Karpas-422 (cell line): ENCODE measurements at regions not wholly inside any gene's neighbourhood (a gene's known extent, or its start where the extent isn't known, plus 50 kb on each side); places are given as distances from the start of the nearest gene placed in this dataset.
"Not testable (repeated sequence)": the region's sequence is repeated elsewhere in the genome, so short reads cannot be mapped to it uniquely, and the experiment has no call there.

ENCODE experiments used
- DNase-seq: peaks from one replicate; pipeline ENCODE4 v3.0.0-alpha.2; 2015
- H2AFZ ChIP-seq: fragments of 200-600 bp; sonication (generic); 2 replicates; pipeline ENCODE4 v1.6.1; 2014; ENCODE audit warnings: antibody characterized with exemption, low read length, mixed read lengths
- H3K27ac ChIP-seq: fragments of 200-600 bp; sonication (generic); 2 replicates; pipeline ENCODE4 v1.5.1; 2014; ENCODE audit warnings: mild to moderate bottlenecking, low read length, moderate library complexity
- H3K27me3 ChIP-seq: fragments of 200-600 bp; sonication (generic); 2 replicates; pipeline ENCODE4 v1.6.1; 2014; ENCODE audit warnings: low read length, mixed read lengths
- H3K36me3 ChIP-seq: fragments of 200-600 bp; sonication (generic); 2 replicates; pipeline ENCODE4 v1.6.1; 2014; ENCODE audit warnings: low read length, mixed read lengths; ENCODE audit not compliant: insufficient read depth
- H3K4me1 ChIP-seq: fragments of 200-600 bp; sonication (generic); 2 replicates; pipeline ENCODE4 v1.6.1; 2014; ENCODE audit warnings: mild to moderate bottlenecking, low read length, mixed read lengths
- H3K4me2 ChIP-seq: fragments of 200-600 bp; sonication (generic); 2 replicates; pipeline ENCODE4 v1.6.1; 2014; ENCODE audit warnings: low read length, low read depth, mild to moderate bottlenecking; ENCODE audit not compliant: poor library complexity, severe bottlenecking
- H3K4me3 ChIP-seq: fragments of 200-600 bp; sonication (generic); 2 replicates; pipeline ENCODE4 v1.5.1; 2014; ENCODE audit warnings: mild to moderate bottlenecking, antibody characterized with exemption, low read length, mixed read lengths
- H3K79me2 ChIP-seq: fragments of 200-600 bp; sonication (generic); 2 replicates; pipeline ENCODE4 v1.6.1; 2014; ENCODE audit warnings: mild to moderate bottlenecking, low read length, mixed read lengths
- H3K9ac ChIP-seq: fragments of 200-600 bp; sonication (generic); 2 replicates; pipeline ENCODE4 v1.6.0; 2014; ENCODE audit warnings: low read length
- H3K9me2 ChIP-seq: fragments of 200-600 bp; sonication (generic), shearing (Covaris generic); replicated peaks from 2 replicates; pipeline ENCODE4 v1.6.0; 2014; ENCODE audit warnings: mild to moderate bottlenecking, low read length, moderate library complexity; ENCODE audit not compliant: insufficient read depth
- H3K9me3 ChIP-seq: fragments of 300-700, 200-600 bp; sonication (generic); 2 replicates; pipeline ENCODE4 v1.6.1; 2014; ENCODE audit warnings: low read length, mixed read lengths
- H4K20me1 ChIP-seq: fragments of 200-600 bp; sonication (generic); 2 replicates; pipeline ENCODE4 v1.6.1; 2014; ENCODE audit warnings: mild to moderate bottlenecking, antibody characterized with exemption, low read length, low read depth; ENCODE audit not compliant: insufficient read depth

DNA sequence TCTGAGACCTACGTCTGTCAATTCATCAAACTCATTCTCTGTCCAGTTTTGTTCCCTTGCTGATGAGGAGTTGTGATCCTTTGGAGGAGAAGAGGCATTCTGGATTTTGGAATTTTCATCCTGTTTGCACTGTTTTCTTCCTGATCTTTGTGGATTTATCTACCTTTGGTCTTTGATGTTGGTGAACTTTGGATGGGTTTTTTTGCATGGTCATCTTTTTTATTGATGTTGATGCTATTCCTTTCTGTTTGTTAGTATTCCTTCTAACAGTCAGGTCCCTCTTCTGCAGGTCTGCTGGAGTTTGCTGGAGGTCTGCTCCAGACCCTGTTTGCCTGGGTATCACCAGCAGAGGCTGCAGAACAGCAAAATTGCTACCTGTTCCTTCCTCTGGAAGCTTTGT lies 322.2 kb downstream of the CCSER2 start:
- H3K9me2 ChIP-seq, H3K36me3 ChIP-seq, H3K4me2 ChIP-seq, H2AFZ ChIP-seq, H3K9ac ChIP-seq, H3K4me3 ChIP-seq, H3K27ac ChIP-seq, H3K4me1 ChIP-seq, H3K79me2 ChIP-seq, H3K27me3 ChIP-seq, DNase-seq, H3K9me3 ChIP-seq, H4K20me1 ChIP-seq: not testable (repeated sequence)

DNA sequence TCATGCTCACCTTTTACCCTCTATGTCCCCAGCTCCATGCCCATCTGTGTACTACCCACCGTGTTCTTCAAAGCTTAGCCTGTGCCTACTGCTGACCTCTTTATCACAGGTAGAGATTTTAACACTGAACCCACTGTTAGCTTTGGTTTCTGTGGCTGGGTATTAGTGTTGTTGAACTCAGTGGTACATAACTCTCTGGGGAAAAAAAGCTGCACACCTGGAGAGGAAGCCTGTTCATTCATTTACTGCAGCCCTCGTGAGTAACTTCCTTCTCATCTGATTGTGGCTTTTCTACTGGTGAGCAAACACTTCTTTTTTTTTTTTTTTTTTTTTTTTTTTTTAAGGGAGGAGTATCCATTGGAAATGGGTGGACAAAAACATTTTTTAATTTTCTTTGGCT lies 326.3 kb downstream of the CCSER2 start:
- H3K9ac ChIP-seq, result no peak overlapping the region
- H4K20me1 ChIP-seq, result no peaks in the 10 kb centered on the region
- no peaks in the 10 kb centered on the region for H3K79me2 ChIP-seq
- no peaks in the 10 kb centered on the region for H3K9me2 ChIP-seq
- H3K27ac ChIP-seq, result no peak overlapping the region
- no peaks in the 10 kb centered on the region for H3K27me3 ChIP-seq
- no peak overlapping the region for H3K4me2 ChIP-seq
- no peak overlapping the region for H2AFZ ChIP-seq
- no peaks in the 10 kb centered on the region for H3K9me3 ChIP-seq
- peaks cover 3% of the 10 kb centered on the region; the same call in 1 of the 2 replicates for H3K4me1 ChIP-seq
- H3K36me3 ChIP-seq, result no peaks in the 10 kb centered on the region
- peak; percentile 41 for DNase-seq
- no peak overlapping the region for H3K4me3 ChIP-seq

DNA sequence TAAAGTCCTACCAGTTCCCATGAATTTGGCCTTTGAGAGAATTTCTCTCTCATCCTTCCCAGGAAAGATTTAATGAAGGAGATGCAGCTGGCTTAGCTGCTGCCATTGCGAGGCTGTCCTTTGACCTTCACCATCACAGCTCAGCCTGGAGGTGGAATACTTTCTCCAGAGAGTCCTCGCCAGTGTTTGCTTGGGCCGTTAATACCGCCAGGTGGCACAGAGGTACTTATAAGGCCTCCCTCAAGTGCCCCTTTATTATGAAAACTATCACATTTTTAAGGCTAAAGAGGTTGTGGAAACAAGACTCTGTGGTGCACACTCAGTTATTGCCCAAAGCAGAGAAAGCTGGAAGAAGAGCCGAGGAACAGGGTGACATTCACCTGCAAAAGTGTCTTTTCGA lies 330.6 kb downstream of the CCSER2 start:
- H3K4me1 ChIP-seq, result peaks cover 3% of the 10 kb centered on the region; the same call in 1 of the 2 replicates
- no peak for DNase-seq
- H3K4me2 ChIP-seq, result no peak overlapping the region
- no peaks in the 10 kb centered on the region for H3K9me2 ChIP-seq
- no peak overlapping the region for H2AFZ ChIP-seq
- H3K79me2 ChIP-seq, result no peaks in the 10 kb centered on the region
- no peaks in the 10 kb centered on the region for H3K27me3 ChIP-seq
- H3K27ac ChIP-seq, result no peak overlapping the region
- H3K9ac ChIP-seq, result no peak overlapping the region
- no peak overlapping the region for H3K4me3 ChIP-seq
- no peaks in the 10 kb centered on the region for H3K36me3 ChIP-seq
- H4K20me1 ChIP-seq, result no peaks in the 10 kb centered on the region
- H3K9me3 ChIP-seq, result no peaks in the 10 kb centered on the region

DNA sequence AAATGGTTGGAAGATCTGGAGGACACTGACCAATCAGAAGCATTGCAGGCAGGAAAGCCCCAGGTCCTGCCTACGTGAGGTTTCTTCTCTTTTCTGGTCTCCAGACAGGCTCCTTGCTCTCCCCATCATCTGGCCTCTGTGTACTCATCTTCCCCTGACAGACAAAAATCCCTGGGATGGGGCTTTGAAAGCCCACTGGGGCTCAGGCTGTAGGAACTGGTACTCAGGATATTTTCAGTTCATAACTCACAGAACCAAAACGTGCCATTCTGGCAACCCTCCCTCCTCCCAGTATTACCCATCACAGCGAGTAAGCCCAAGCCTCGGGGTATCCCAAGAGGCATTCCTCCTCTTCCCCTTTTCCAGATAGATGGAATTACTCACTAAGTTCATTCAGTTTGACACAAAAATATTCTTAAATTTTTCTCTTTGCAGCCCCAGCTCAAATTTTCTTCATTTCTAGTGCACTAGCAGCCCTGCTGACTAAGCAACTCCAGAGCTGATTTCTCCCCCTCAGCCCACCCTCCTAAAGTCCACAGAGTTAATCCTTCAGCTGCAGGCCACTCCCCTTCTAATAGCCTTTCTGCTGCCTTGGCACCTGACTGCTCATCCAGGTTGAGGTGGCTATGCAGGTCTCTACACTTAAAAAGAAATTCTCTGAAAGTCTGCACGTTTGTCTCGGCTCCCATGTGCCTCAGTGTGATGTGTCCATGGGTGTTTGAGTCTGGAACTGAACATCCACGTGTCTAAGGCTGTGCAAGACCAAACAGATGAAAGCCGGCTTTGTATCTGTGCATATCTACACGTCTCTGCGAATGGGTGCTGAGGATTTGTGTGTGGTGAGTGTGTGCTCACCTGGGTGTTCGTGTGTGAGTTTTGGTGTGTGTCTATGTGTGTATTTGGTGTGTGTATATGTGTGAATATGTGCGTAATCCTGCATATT lies 331.4 kb downstream of the CCSER2 start:
- Histone ChIP-seq H4K20me1 (no peaks in the 10 kb centered on the region), H3K9me2 (no peaks in the 10 kb centered on the region), H3K36me3 (no peaks in the 10 kb centered on the region)

DNA sequence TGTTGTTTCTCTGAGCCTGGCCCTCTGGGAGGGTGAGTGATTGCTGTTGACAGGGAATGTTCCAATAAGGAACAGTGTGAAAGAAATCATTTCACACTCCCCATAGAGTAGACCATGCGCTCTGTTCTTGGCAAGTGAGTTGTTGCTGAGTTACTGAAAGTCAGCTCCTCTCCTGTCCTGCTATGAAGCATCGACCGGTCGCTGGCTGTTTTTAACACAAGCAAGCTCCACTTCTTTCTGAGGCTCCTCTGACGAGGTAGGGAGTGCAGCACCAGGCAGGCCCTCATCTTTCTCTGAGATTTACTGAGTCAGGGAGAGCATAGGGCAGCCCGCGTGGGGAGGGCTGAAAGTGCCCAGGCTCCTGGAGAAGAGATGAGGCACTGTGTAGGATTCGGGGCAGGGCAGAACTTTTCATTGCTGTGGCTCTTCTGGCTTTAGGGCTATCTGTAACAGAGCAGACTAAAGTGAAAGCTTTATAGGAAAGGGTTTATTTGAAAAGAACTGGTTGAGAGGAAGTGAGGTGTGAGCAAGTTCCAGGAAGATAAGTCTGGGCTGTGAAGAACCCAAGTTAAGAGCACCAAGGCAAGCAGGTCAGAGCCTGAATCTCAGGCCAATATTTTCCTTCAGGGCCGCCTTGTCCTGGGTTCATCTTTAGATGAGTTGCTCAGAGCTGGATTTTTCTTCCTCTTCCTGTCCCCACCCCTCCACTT lies 332.2 kb downstream of the CCSER2 start:
- no peaks in the 10 kb centered on the region for H3K9me2 ChIP-seq
- no peaks in the 10 kb centered on the region for H3K4me1 ChIP-seq
- H3K4me2 ChIP-seq, result no peak overlapping the region
- no peak overlapping the region for H2AFZ ChIP-seq
- H3K36me3 ChIP-seq, result no peaks in the 10 kb centered on the region
- H3K4me3 ChIP-seq, result no peak overlapping the region
- H3K9ac ChIP-seq, result no peak overlapping the region
- no peaks in the 10 kb centered on the region for H3K79me2 ChIP-seq
- H3K9me3 ChIP-seq, result no peaks in the 10 kb centered on the region
- no peaks in the 10 kb centered on the region for H3K27me3 ChIP-seq
- no peak for DNase-seq
- H4K20me1 ChIP-seq, result no peaks in the 10 kb centered on the region
- no peak overlapping the region for H3K27ac ChIP-seq

More for the DNA sequence above, 331.4 kb downstream of the CCSER2 start:
- H2AFZ ChIP-seq, result no peak overlapping the region
- H3K4me1 ChIP-seq, result no peaks in the 10 kb centered on the region
- H3K27ac ChIP-seq, result no peak overlapping the region
- H3K4me2 ChIP-seq, result no peak overlapping the region
- no peaks in the 10 kb centered on the region for H3K79me2 ChIP-seq
- H3K9me3 ChIP-seq, result no peaks in the 10 kb centered on the region
- no peak overlapping the region for H3K4me3 ChIP-seq
- no peak for DNase-seq
- H3K27me3 ChIP-seq, result no peaks in the 10 kb centered on the region
- H3K9ac ChIP-seq, result no peak overlapping the region

DNA sequence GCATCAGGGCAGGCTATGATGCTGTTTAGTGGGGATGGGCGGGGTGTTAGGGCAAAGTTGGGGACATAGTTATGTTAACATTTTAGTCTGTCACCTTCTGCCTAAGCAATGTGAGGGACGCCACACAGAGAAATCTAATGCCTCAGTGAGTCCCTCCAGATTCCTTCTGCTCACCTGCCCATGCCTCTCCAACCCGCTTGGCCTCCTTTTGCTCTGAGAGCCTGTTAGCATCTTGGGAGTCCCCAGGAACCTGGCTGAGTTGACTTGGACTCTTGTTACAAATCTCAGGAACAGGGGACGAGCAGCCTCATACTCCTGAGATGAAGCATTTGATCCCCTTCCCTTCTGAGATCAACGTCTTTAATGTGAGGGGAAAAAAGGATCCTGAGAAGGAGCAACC lies 336.8 kb downstream of the CCSER2 start:
- Histone ChIP-seq H3K27me3 (no peaks in the 10 kb centered on the region), H3K9me3 (no peaks in the 10 kb centered on the region), H3K9ac (no peak overlapping the region), H3K4me2 (no peak overlapping the region), H4K20me1 (no peaks in the 10 kb centered on the region), H2AFZ (no peak overlapping the region), H3K4me1 (no peaks in the 10 kb centered on the region), H3K36me3 (no peaks in the 10 kb centered on the region), H3K9me2 (no peaks in the 10 kb centered on the region), H3K4me3 (no peak overlapping the region), H3K79me2 (no peaks in the 10 kb centered on the region), H3K27ac (no peak overlapping the region)
- DNase-seq, result no peak

DNA sequence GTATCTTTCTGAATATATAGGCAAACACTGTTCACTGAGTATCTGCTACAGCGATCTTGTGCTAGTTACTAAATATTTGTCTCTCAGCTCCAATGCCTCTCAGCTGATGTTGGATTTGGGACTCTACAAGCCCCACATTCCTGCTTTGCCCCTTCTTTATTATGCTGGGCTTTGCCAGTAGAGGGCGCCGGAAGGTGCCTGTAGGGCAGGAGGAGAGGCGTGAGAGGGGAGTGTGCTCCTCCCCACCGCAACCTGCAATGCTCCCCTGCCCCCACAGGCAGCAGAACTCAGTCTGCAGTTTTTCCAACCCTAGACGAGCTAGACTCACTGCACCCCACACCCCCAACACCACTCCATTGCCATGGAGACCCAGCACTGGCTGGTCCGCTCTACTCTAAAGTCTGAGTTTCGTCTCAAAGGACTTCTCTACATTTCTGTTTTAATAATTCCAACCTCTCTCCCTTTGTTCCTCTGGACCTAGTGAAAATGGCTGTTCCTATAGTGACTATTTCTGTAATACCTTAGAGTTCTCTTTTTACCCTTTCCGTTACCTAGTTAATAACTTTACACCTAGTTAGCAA lies 337.6 kb downstream of the CCSER2 start:
- no peak overlapping the region for H3K4me3 ChIP-seq
- no peak overlapping the region for H3K27ac ChIP-seq
- no peaks in the 10 kb centered on the region for H3K27me3 ChIP-seq
- no peaks in the 10 kb centered on the region for H3K9me3 ChIP-seq
- no peak overlapping the region for H2AFZ ChIP-seq
- no peak overlapping the region for H3K4me2 ChIP-seq
- no peaks in the 10 kb centered on the region for H3K79me2 ChIP-seq
- no peaks in the 10 kb centered on the region for H3K4me1 ChIP-seq
- no peak overlapping the region for H3K9ac ChIP-seq
- no peaks in the 10 kb centered on the region for H3K9me2 ChIP-seq
- DNase-seq, result peak; percentile 65
- H3K36me3 ChIP-seq, result no peaks in the 10 kb centered on the region
- H4K20me1 ChIP-seq, result no peaks in the 10 kb centered on the region

DNA sequence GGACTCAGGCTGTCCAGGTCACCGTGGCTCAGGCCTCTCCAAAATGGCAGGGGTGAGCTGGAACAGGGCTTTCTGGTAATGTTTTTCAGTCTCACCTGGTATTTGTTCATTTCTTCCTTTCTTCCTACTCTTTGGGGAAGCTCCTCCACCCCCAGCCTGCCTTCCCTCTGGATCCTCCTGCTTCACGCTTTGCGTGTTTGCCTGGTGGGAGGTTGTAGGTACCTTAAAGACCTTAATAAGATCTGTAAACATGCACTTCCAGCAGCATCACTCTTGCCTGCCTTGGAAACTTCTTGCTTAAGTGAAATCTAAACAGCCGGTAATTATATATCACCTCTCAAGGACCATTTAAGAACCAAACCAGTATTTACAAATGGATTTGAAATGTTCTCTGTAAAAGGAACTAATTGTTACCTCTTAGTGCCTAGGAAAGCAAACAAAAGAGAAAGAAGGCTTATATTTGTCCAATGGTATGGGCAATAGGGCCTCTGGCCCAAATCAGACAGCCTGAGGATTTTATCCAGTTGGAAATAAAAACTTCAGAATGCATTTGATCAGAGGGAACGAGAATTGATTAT lies 339.9 kb downstream of the CCSER2 start:
- no peaks in the 10 kb centered on the region for H3K9me3 ChIP-seq
- no peak overlapping the region for H3K27ac ChIP-seq
- H3K36me3 ChIP-seq, result no peaks in the 10 kb centered on the region
- H2AFZ ChIP-seq, result no peak overlapping the region
- H3K79me2 ChIP-seq, result no peaks in the 10 kb centered on the region
- no peaks in the 10 kb centered on the region for H4K20me1 ChIP-seq
- H3K9ac ChIP-seq, result no peak overlapping the region
- no peak overlapping the region for H3K4me2 ChIP-seq
- no peaks in the 10 kb centered on the region for H3K4me1 ChIP-seq
- H3K9me2 ChIP-seq, result no peaks in the 10 kb centered on the region
- no peak for DNase-seq
- no peaks in the 10 kb centered on the region for H3K27me3 ChIP-seq
- H3K4me3 ChIP-seq, result no peak overlapping the region
